Prostate gland (tissue), 2 donors: ENCODE measurements at regions not wholly inside any gene's neighbourhood (a gene's known extent, or its start where the extent isn't known, plus 50 kb on each side); places are given as distances from the start of the nearest gene placed in this dataset.

Source experiments
- DNase-seq: peaks from one replicate; pipeline ENCODE4 v3.0.0-alpha.2; 2019; ENCODE audit warnings: low spot score
- H3K27ac ChIP-seq, 2 donors: fragments of 200-600 bp; sonication (generic); 2 replicates each; pipeline ENCODE4 v1.5.1; 2017 to 2019
- H3K27me3 ChIP-seq: fragments of 200-600 bp; sonication (generic); replicated peaks from 2 replicates; pipeline ENCODE4 v1.5.1; 2019; ENCODE audit not compliant: insufficient read depth
- H3K36me3 ChIP-seq, 2 donors: fragments of 200-600 bp; sonication (generic); 1 replicate in 1 of 2; 2 replicates in 1 of 2; pipeline versions ENCODE4 v1.5.1 to v1.8.1; 2017 to 2019
- H3K4me1 ChIP-seq: fragments of 200-600 bp; sonication (generic); replicated peaks from 2 replicates; pipeline ENCODE4 v1.5.1; 2019
- H3K4me3 ChIP-seq, 2 donors: fragments of 200-600 bp; sonication (generic); 2 replicates each; pipeline ENCODE4 v1.5.1; 2017 to 2019
- H3K9me3 ChIP-seq: fragments of 200-600 bp; sonication (generic); 2 replicates; pipeline ENCODE4 v1.5.1; 2017
- CTCF ChIP-seq, 4 experiments: fragments of 200-600 bp in 2 of 4; fragments of 450-650 bp in 2 of 4; sonication (generic) in 2 of 4; IDR thresholded peaks; 1 replicate in 3 of 4; 2 replicates in 1 of 4; pipeline ENCODE4 v1.5.1; 2016 to 2019; ENCODE audit warnings: antibody characterized with exemption in 4 of 4, mild to moderate bottlenecking in 2 of 4, moderate library complexity in 2 of 4
- POLR2A ChIP-seq: fragments of 450-650 bp; IDR thresholded peaks from one replicate; pipeline ENCODE4 v1.6.1; 2016; ENCODE audit warnings: antibody characterized with exemption, mild to moderate bottlenecking
- POLR2AphosphoS5 ChIP-seq: sonication (generic); formaldehyde crosslinking; IDR thresholded peaks from one replicate; pipeline ENCODE4 v1.6.1; 2017; ENCODE audit warnings: antibody characterized with exemption
- WGBS: methylation state at CpG from one replicate; pipeline ENCODE4 v1.1.5; 2018; 5-methylcytosine and 5-hydroxymethylcytosine counted together
- intact Hi-C: fragments of 100-400 bp; cut with DNase I; formaldehyde crosslinking; loops from one replicate; pipeline ENCODE4 v1.14.2; 2022

GRCh38 chr13:105979131-105980011 is 556.1 kb downstream of the EFNB2 start:
- 57% methylated on average over 12 of the region's 12 CpGs for WGBS
- TF ChIP-seq POLR2AphosphoS5 (no peak), CTCF (IDR thresholded peaks at IDR 0.05) (peak in 1 of 4 experiments; percentile 15), POLR2A (no peak)
- no peak overlapping the region for H3K4me3 ChIP-seq
- H3K27me3 ChIP-seq = no peaks in the 10 kb centered on the region
- intact Hi-C loops = no loop called here
- no peaks in the 10 kb centered on the region for H3K4me1 ChIP-seq
- H3K27ac ChIP-seq = no peak overlapping the region
- no peaks in the 10 kb centered on the region for H3K9me3 ChIP-seq
- no peaks in the 10 kb centered on the region for H3K36me3 ChIP-seq
- peak; percentile 40 for DNase-seq

GRCh38 chr13:105974380-105974779 is 561.1 kb downstream of the EFNB2 start:
- Histone ChIP-seq H3K4me3 (no peak overlapping the region), H3K36me3 (no peaks in the 10 kb centered on the region), H3K4me1 (no peaks in the 10 kb centered on the region), H3K27ac (no peak overlapping the region), H3K27me3 (no peaks in the 10 kb centered on the region), H3K9me3 (no peaks in the 10 kb centered on the region)
- TF ChIP-seq POLR2A (no peak), POLR2AphosphoS5 (no peak), CTCF (IDR thresholded peaks at IDR 0.05) (no peak)
- 100% methylated on average over 1 of the region's 1 CpG for WGBS
- intact Hi-C loops = no loop called here
- no peak for DNase-seq

- Histone ChIP-seq H3K27me3 (no peaks in the 10 kb centered on the region), H3K36me3 (no peaks in the 10 kb centered on the region), H3K9me3 (no peaks in the 10 kb centered on the region), H3K27ac (no peak overlapping the region), H3K4me1 (no peaks in the 10 kb centered on the region), H3K4me3 (no peak overlapping the region)
- no peak for DNase-seq
- TF ChIP-seq POLR2A (no peak), POLR2AphosphoS5 (no peak), CTCF (IDR thresholded peaks at IDR 0.05) (no peak)
- intact Hi-C loops = no loop called here
- WGBS = 50% methylated on average over 14 of the region's 14 CpGs
These were observed 562.5 kb downstream of the EFNB2 start for GRCh38 chr13:105972811-105973590.

- DNase-seq = peak; percentile 62
- Histone ChIP-seq H3K27ac (no peak overlapping the region), H3K36me3 (no peaks in the 10 kb centered on the region), H3K4me3 (no peak overlapping the region), H3K4me1 (no peaks in the 10 kb centered on the region), H3K9me3 (no peaks in the 10 kb centered on the region), H3K27me3 (no peaks in the 10 kb centered on the region)
- peak; percentile 80 for TF ChIP-seq POLR2AphosphoS5
- TF ChIP-seq POLR2A = no peak
- intact Hi-C loops = no loop called here
- 15% methylated on average over 7 of the region's 7 CpGs for WGBS
These were observed 563.1 kb downstream of the EFNB2 start for GRCh38 chr13:105972306-105972721.

- Histone ChIP-seq H3K4me1 (no peaks in the 10 kb centered on the region), H3K9me3 (no peaks in the 10 kb centered on the region), H3K27ac (no peak overlapping the region), H3K4me3 (no peak overlapping the region), H3K27me3 (no peaks in the 10 kb centered on the region), H3K36me3 (no peaks in the 10 kb centered on the region)
- no peak for TF ChIP-seq POLR2A
- TF ChIP-seq CTCF (IDR thresholded peaks at IDR 0.05) = no peak
- TF ChIP-seq POLR2AphosphoS5 = no peak
- 24% methylated on average over 3 of the region's 3 CpGs for WGBS
- DNase-seq = no peak
- intact Hi-C loops = no loop called here
These were observed 563.7 kb downstream of the EFNB2 start for GRCh38 chr13:105971738-105972137.
